Neuronal stem cell (in vitro differentiated cells): ENCODE measurements at regions not wholly inside any gene's neighbourhood (a gene's known extent, or its start where the extent isn't known, plus 50 kb on each side); places are given as distances from the start of the nearest gene placed in this dataset.
"Not testable (repeated sequence)": the region's sequence is repeated elsewhere in the genome, so short reads cannot be mapped to it uniquely, and the experiment has no call there.

Source experiments
- DNase-seq: peaks from one replicate; pipeline ENCODE4 v3.0.0-alpha.2; 2013; ENCODE audit warnings: low spot score
- H2AFZ ChIP-seq: one replicate; pipeline ENCODE4 v1.6.1; 2013; ENCODE audit warnings: mild to moderate bottlenecking, low read length, inconsistent platforms
- H2AK5ac ChIP-seq: 2 replicates; pipeline ENCODE4 v1.6.1; 2013; ENCODE audit warnings: low read depth, mild to moderate bottlenecking, inconsistent platforms, low read length, moderate library complexity, mixed read lengths
- H2BK120ac ChIP-seq: 2 replicates; pipeline ENCODE4 v1.6.1; 2013; ENCODE audit warnings: low read depth, mild to moderate bottlenecking, inconsistent platforms, low read length, moderate library complexity, mixed read lengths
- H2BK12ac ChIP-seq: one replicate; pipeline ENCODE4 v1.6.1; 2013; ENCODE audit warnings: low read length, inconsistent platforms
- H2BK15ac ChIP-seq: 2 replicates; pipeline ENCODE4 v1.6.1; 2013; ENCODE audit warnings: mild to moderate bottlenecking, low read length, inconsistent platforms, mixed read lengths
- H2BK5ac ChIP-seq: one replicate; pipeline ENCODE4 v1.6.1; 2013; ENCODE audit warnings: inconsistent platforms, mild to moderate bottlenecking, low read length, moderate library complexity
- H3K14ac ChIP-seq: one replicate; pipeline ENCODE4 v1.6.1; 2013; ENCODE audit warnings: low read length, inconsistent platforms
- H3K18ac ChIP-seq: 2 replicates; pipeline ENCODE4 v1.6.1; 2013; ENCODE audit warnings: low read length, inconsistent platforms
- H3K23ac ChIP-seq: 2 replicates; pipeline ENCODE4 v1.6.1; 2013; ENCODE audit warnings: low read depth, mild to moderate bottlenecking, mixed read lengths, low read length, inconsistent platforms; ENCODE audit not compliant: poor library complexity
- H3K27ac ChIP-seq: replicated peaks from 3 replicates; pipeline ENCODE4 v1.5.1; 2013; ENCODE audit warnings: low read length, inconsistent platforms
- H3K27me3 ChIP-seq, 3 experiments: 2 replicates each; pipeline ENCODE4 v1.6.1; 2013; ENCODE audit warnings: low read length in 3 of 3, mild to moderate bottlenecking in 2 of 3, inconsistent platforms in 1 of 3, low read depth in 1 of 3, mixed read lengths in 1 of 3, moderate library complexity in 1 of 3; ENCODE audit not compliant: control insufficient read depth in 3 of 3, insufficient read depth in 3 of 3
- H3K36me3 ChIP-seq, 2 donors: replicated peaks in 1 of 2; 2 replicates each; pipeline ENCODE4 v1.6.1; 2013; ENCODE audit warnings: low read length in 2 of 2; ENCODE audit not compliant: control insufficient read depth in 2 of 2, insufficient read depth in 2 of 2
- H3K4ac ChIP-seq: 2 replicates; pipeline ENCODE4 v1.6.1; 2013; ENCODE audit warnings: inconsistent platforms, mild to moderate bottlenecking, low read length, moderate library complexity
- H3K4me1 ChIP-seq, 2 donors: 1 replicate in 1 of 2; 2 replicates in 1 of 2; pipeline ENCODE4 v1.6.1; 2013; ENCODE audit warnings: low read length in 2 of 2, low read depth in 1 of 2; ENCODE audit not compliant: control insufficient read depth in 2 of 2, insufficient read depth in 1 of 2
- H3K4me2 ChIP-seq: one replicate; pipeline ENCODE4 v1.6.1; 2013; ENCODE audit warnings: mild to moderate bottlenecking, low read length, inconsistent platforms; ENCODE audit not compliant: insufficient read depth, poor library complexity, severe bottlenecking
- H3K4me3 ChIP-seq, 2 donors: 2 replicates each; pipeline ENCODE4 v1.5.1; 2013; ENCODE audit warnings: low read length in 2 of 2, mild to moderate bottlenecking in 2 of 2, inconsistent platforms in 1 of 2, moderate library complexity in 1 of 2
- H3K79me1 ChIP-seq: one replicate; pipeline ENCODE4 v1.6.1; 2013; ENCODE audit warnings: low read depth, mild to moderate bottlenecking, inconsistent platforms, low read length, moderate library complexity
- H3K9ac ChIP-seq: one replicate; pipeline ENCODE4 v1.6.1; 2013; ENCODE audit warnings: mild to moderate bottlenecking, low read depth, low read length, inconsistent platforms; ENCODE audit not compliant: poor library complexity
- H3K9me3 ChIP-seq, 2 donors: replicated peaks in 1 of 2; 2 replicates each; pipeline versions ENCODE3 to v1.6.1; 2013; ENCODE audit warnings: low read length in 2 of 2, mild to moderate bottlenecking in 2 of 2, inconsistent platforms in 1 of 2, low read depth in 1 of 2, mixed read lengths in 1 of 2, moderate library complexity in 1 of 2; ENCODE audit not compliant: control insufficient read depth in 2 of 2, insufficient read depth in 1 of 2
- H4K8ac ChIP-seq: one replicate; pipeline ENCODE4 v1.6.1; 2013; ENCODE audit warnings: low read depth, mild to moderate bottlenecking, inconsistent platforms, low read length, moderate library complexity
- H4K91ac ChIP-seq: one replicate; pipeline ENCODE4 v1.6.1; 2013; ENCODE audit warnings: low read length, low read depth, mild to moderate bottlenecking, inconsistent platforms; ENCODE audit not compliant: poor library complexity
- WGBS, 2 donors: extraction: QIAGEN DNeasy Blood & Tissue Kit; methylation state at CpG; one replicate each; pipeline ENCODE4 v1.1.7; 2013; ENCODE audit warnings: missing lambda C conversion rate in 2 of 2, mixed read lengths in 1 of 2; ENCODE audit not compliant: insufficient read length in 2 of 2, insufficient replicate concordance in 1 of 2; ENCODE audit errors: extremely low coverage in 2 of 2; 5-methylcytosine and 5-hydroxymethylcytosine counted together

DNA sequence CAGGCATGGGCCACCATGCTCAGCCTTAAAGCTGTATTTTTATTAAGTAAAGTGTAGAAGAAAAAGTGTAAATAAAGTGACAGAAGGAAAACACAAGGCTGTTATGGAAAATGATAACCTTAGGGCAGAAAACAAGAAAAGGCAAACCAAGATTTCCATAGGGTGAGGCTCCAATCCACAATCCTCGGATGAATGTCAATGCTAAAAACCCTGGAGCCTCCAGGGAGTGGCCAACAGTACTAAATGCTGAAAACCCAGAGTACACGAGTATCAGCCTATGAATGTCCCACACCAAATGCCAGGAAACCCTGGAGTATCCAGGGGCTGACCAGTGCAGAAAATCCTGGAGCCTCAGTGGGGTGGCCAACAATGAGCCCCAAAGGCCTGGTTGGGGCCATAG, 292.6 kb downstream of the RPIA start:
- H3K79me1 ChIP-seq, H3K36me3 ChIP-seq, H3K27ac ChIP-seq, H4K91ac ChIP-seq, H3K23ac ChIP-seq, H3K4me2 ChIP-seq, H4K8ac ChIP-seq, H2AK5ac ChIP-seq, H3K4me1 ChIP-seq, H3K9me3 ChIP-seq, H2BK15ac ChIP-seq, H3K27me3 ChIP-seq, H2AFZ ChIP-seq, H3K9ac ChIP-seq, H3K18ac ChIP-seq, DNase-seq, H3K14ac ChIP-seq, H3K4ac ChIP-seq, H2BK120ac ChIP-seq, H3K4me3 ChIP-seq, H2BK12ac ChIP-seq, H2BK5ac ChIP-seq: not testable (repeated sequence)
- no CpG with 5 or more reads among the region's 2 CpGs for WGBS, 2 donors

DNA sequence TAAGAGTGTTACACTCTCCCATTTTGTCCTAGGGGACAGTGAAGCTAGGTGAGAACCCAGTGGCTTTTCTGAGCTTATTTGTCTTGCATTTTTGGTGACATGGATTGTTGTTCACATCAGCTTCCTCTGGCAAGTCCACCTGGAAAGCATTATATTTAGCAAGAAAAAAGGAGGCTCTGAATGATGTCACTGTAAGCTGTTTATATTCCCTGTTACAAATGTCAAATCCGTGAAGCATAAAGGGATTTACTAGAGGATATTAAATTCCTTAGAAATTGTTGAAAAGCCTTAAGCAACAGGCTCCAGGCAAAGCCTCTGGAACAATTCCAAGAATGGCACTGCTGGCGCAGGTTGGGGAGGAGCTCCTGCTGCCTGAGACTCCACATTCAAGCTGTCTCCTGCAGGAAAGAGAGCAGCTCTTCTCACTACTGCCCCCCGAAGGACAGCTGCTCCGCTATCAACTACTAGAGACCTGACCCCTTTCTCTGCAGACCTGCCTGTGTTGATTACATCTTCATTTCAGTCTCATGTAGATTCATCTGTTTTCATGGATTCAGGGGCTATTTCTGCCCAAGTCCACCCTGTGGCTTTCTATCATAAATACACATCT, 295.4 kb downstream of the RPIA start:
- not testable (repeated sequence) for H3K23ac ChIP-seq, H3K27ac ChIP-seq, DNase-seq, H3K4me1 ChIP-seq, H3K36me3 ChIP-seq, H3K9me3 ChIP-seq, H2BK120ac ChIP-seq, H3K4ac ChIP-seq, H3K18ac ChIP-seq, H4K91ac ChIP-seq, H3K9ac ChIP-seq, H3K79me1 ChIP-seq, H3K4me3 ChIP-seq, H2BK12ac ChIP-seq, H2BK15ac ChIP-seq, H4K8ac ChIP-seq, H2AK5ac ChIP-seq, H2BK5ac ChIP-seq, H3K14ac ChIP-seq, H3K27me3 ChIP-seq, H2AFZ ChIP-seq, H3K4me2 ChIP-seq
- WGBS, 2 donors = no CpG with 5 or more reads among the region's 4 CpGs

GRCh38 chr2:88988617-88989016, 297.1 kb downstream of the RPIA start:
- H3K18ac ChIP-seq, H2BK120ac ChIP-seq, H3K27ac ChIP-seq, H3K14ac ChIP-seq, H3K4me3 ChIP-seq, H4K91ac ChIP-seq, H3K23ac ChIP-seq, H3K9me3 ChIP-seq, H3K79me1 ChIP-seq, H4K8ac ChIP-seq, H3K9ac ChIP-seq, H3K4ac ChIP-seq, H2BK5ac ChIP-seq, H2AFZ ChIP-seq, H3K4me1 ChIP-seq, H2BK15ac ChIP-seq, H3K4me2 ChIP-seq, H2BK12ac ChIP-seq, H3K27me3 ChIP-seq, H3K36me3 ChIP-seq, DNase-seq, H2AK5ac ChIP-seq: not testable (repeated sequence)

DNA sequence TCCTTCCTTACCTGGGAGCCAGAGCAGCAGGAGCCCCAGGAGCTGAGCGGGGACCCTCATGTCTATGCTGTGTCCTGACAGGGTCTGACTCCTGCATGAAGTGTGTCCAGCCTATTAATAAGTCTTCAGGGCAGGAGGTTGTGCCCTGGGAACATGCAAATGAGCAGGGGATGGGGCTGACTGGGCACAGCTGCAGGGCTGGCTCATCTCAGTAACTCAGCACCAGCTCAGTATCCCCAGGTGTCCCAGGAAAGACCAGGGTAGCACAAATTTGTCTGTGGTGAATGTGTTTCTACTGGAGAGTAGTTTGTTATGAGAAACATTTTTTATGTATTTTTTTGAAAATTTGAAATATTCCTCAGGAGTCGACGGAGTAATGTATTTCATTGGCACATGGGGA, 301.3 kb downstream of the RPIA start:
- not testable (repeated sequence) for H3K4me2 ChIP-seq, H4K8ac ChIP-seq, H3K9ac ChIP-seq, H3K23ac ChIP-seq, H3K4ac ChIP-seq, H2BK12ac ChIP-seq, H3K27ac ChIP-seq, H4K91ac ChIP-seq, H3K27me3 ChIP-seq, H3K4me1 ChIP-seq, H2BK15ac ChIP-seq, H2AFZ ChIP-seq, H3K18ac ChIP-seq, H2BK5ac ChIP-seq, H3K14ac ChIP-seq, H3K79me1 ChIP-seq, H3K9me3 ChIP-seq, DNase-seq, H2BK120ac ChIP-seq, H2AK5ac ChIP-seq, H3K36me3 ChIP-seq, H3K4me3 ChIP-seq
- WGBS, 2 donors = no CpG with 5 or more reads among the region's 3 CpGs
